ENCODE measurements at regions not wholly inside any gene's neighbourhood (a gene's known extent, or its start where the extent isn't known, plus 50 kb on each side); places are given as distances from the start of the nearest gene placed in this dataset.

DNA sequence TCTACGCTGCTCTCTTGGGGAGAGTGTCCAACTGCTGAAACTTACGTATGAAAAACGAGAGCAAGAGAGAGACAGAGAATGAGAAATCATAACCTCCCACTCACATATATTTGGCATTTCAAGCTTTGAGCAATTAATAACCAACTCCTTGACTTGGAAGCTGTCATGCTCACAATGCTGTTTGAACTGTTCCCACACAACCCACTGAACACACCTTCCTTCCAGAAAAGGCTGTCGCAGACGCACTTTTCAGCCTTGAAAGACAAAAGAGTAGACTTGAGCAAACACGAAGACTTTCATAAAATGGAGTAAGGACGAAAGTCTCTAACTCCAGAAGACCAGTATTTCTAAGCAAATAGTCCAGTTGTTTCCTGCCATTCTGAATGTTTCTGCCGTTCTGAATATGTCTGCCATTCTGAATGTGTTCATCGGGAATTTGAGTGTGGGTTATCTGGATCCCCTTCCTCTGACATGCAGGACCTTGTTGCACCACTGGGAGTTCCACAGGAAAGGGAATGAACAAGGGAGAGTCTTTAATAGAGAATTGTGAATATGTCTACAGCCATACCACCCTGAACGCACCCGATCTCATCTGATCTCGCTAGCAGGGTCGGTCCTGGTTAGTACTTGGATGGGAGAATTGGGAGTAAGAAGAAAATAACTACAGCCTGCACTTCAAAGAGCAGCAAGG, 86.2 kb upstream of the BARX2 start:
- no peak for TF ChIP-seq POLR2AphosphoS5 (IDR thresholded peaks at IDR 0.05)
- no peak for TF ChIP-seq POLR2A (IDR thresholded peaks at IDR 0.05)
- no peak for TF ChIP-seq EP300 (IDR thresholded peaks at IDR 0.05)

Data from stomach (tissue), 4 donors.